ENCODE measurements at regions not wholly inside any gene's neighbourhood (a gene's known extent, or its start where the extent isn't known, plus 50 kb on each side); places are given as distances from the start of the nearest gene placed in this dataset.

DNA sequence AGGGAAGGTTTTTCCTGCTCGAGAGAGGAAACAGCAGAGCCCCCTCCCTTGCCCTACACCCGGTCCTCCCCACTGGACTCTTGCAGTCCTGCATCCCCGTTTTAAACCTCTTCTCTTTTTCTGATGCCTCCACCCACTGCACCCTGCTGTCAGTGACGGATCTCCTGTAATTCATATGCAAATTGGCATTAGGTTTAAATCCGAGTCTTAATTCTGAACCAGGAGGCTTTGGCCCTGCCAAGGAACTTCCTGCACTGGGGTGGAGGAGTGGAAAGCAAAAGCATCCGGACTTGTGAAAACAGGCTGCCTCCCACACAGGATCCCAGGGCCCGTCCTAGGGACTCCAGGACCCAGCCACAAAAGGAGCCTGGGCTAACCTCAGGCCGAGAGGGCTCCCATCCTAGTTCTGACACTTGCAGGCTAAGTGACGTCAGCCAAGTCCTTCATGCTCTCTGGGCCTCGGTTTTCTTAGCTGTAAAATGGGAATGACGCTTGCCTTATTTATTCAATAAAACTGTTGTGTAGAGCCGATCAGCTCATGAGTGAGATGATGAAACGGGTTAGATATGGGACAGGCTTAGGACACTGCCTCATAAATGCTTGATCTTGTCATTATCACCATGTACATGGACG is 613.3 kb downstream of the AJAP1 start:
- no peak overlapping the region for H2AFZ ChIP-seq (ENCODE audit: low read depth, low read length)
- H3K79me2 ChIP-seq (ENCODE audit: insufficient read depth, low read length): no peaks in the 10 kb centered on the region
- H3K9me3 ChIP-seq (ENCODE audit: insufficient read depth, low read length, severe bottlenecking): no peaks in the 10 kb centered on the region
- H3K4me3 ChIP-seq (ENCODE audit: low read depth in 1 of 2, low read length in 2 of 2): no peak overlapping the region
- no peaks in the 10 kb centered on the region for H3K36me3 ChIP-seq (ENCODE audit: insufficient read depth, low read length)
- ATAC-seq (ENCODE audit: insufficient read depth, low read depth) (no peak), DNase-seq (no peak)
- no peak overlapping the region for H3K27ac ChIP-seq (ENCODE audit: low read length)
- no peaks in the 10 kb centered on the region for H4K20me1 ChIP-seq (ENCODE audit: insufficient read depth, low read length)
- H3K27me3 ChIP-seq (ENCODE audit: insufficient read depth, low read length, poor library complexity): no peaks in the 10 kb centered on the region
- TF ChIP-seq EZH2 (IDR thresholded peaks at IDR 0.05; ENCODE audit: borderline replicate concordance, low read depth, low read length, severe bottlenecking): no peak
- TF ChIP-seq, protein P1, sequence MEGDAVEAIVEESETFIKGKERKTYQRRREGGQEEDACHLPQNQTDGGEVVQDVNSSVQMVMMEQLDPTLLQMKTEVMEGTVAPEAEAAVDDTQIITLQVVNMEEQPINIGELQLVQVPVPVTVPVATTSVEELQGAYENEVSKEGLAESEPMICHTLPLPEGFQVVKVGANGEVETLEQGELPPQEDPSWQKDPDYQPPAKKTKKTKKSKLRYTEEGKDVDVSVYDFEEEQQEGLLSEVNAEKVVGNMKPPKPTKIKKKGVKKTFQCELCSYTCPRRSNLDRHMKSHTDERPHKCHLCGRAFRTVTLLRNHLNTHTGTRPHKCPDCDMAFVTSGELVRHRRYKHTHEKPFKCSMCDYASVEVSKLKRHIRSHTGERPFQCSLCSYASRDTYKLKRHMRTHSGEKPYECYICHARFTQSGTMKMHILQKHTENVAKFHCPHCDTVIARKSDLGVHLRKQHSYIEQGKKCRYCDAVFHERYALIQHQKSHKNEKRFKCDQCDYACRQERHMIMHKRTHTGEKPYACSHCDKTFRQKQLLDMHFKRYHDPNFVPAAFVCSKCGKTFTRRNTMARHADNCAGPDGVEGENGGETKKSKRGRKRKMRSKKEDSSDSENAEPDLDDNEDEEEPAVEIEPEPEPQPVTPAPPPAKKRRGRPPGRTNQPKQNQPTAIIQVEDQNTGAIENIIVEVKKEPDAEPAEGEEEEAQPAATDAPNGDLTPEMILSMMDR (IDR thresholded peaks at IDR 0.05; ENCODE audit: borderline replicate concordance, extremely low read depth, low read length, poor library complexity, severe bottlenecking): no peak
- no peaks in the 10 kb centered on the region for H3K4me1 ChIP-seq (ENCODE audit: insufficient read depth, low read length)
- no peak overlapping the region for H3K9ac ChIP-seq (ENCODE audit: low read depth, low read length)
- H3K4me2 ChIP-seq (ENCODE audit: insufficient read depth, low read length): no peak overlapping the region

DNA sequence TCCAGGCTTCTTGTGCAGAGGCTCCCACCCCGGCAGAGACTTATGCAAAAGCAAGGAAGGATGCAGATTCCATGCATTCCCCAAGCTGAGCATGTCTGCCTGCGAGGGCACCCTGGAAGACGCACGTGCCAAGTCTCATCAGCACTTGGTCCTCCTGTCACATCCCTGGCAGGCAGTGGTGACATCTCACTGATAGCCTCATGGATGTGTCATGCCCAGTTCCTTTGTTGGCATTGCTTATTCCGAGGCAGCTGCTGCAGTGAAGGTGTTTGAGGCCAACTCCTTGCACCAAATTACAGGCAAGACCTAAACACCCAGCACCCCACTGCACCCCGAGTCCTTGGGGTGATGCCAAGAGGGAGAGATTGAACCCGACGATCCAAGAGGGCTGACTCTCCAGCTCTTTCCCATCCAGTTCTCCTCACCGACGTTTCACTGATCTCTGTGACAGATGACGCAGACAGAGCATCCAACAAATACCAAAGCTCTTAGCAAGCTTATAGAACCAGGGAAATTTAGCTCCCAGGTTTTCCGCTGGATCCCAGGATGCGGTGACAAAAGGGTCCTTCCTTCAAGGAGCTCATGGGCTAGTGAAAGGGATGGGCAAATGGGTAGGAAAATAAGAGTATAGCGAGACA is 611.1 kb downstream of the AJAP1 start:
- no peak for DNase-seq
- Histone ChIP-seq H3K4me3 (ENCODE audit: low read depth in 1 of 2, low read length in 2 of 2) (no peak overlapping the region), H3K4me2 (ENCODE audit: insufficient read depth, low read length) (no peak overlapping the region), H3K27ac (ENCODE audit: low read length) (no peak overlapping the region), H3K4me1 (ENCODE audit: insufficient read depth, low read length) (no peaks in the 10 kb centered on the region), H3K9me3 (ENCODE audit: insufficient read depth, low read length, severe bottlenecking) (no peaks in the 10 kb centered on the region), H2AFZ (ENCODE audit: low read depth, low read length) (no peak overlapping the region), H3K27me3 (ENCODE audit: insufficient read depth, low read length, poor library complexity) (no peaks in the 10 kb centered on the region), H3K9ac (ENCODE audit: low read depth, low read length) (no peak overlapping the region), H4K20me1 (ENCODE audit: insufficient read depth, low read length) (no peaks in the 10 kb centered on the region), H3K79me2 (ENCODE audit: insufficient read depth, low read length) (no peaks in the 10 kb centered on the region), H3K36me3 (ENCODE audit: insufficient read depth, low read length) (no peaks in the 10 kb centered on the region)
- TF ChIP-seq, protein P1 (IDR thresholded peaks at IDR 0.05; ENCODE audit: borderline replicate concordance, extremely low read depth, low read length, poor library complexity, severe bottlenecking): no peak
- no peak for TF ChIP-seq EZH2 (IDR thresholded peaks at IDR 0.05; ENCODE audit: borderline replicate concordance, low read depth, low read length, severe bottlenecking)
- ATAC-seq (ENCODE audit: insufficient read depth, low read depth): no peak

DNA sequence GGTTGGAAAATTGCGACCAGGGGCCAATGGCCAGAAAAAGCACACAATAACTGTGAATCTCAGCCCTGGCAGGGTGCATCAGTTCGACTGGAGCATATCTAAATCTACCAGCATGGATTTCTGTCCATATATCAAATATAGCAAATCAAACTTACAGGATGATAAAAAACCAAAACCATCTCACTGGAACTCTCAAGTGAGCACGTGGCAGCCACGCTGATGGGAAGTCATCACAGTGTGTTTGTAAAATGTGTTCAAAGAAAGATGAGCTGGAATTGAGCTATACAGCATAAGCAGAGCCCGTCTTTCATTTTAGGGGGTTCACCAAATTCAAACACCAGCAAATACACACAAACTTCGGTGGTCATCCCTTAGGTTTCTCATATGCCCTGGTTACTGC is 610.1 kb downstream of the AJAP1 start:
- Histone ChIP-seq H3K4me3 (ENCODE audit: low read depth in 1 of 2, low read length in 2 of 2) (no peak overlapping the region), H4K20me1 (ENCODE audit: insufficient read depth, low read length) (no peaks in the 10 kb centered on the region), H3K4me1 (ENCODE audit: insufficient read depth, low read length) (no peaks in the 10 kb centered on the region), H3K79me2 (ENCODE audit: insufficient read depth, low read length) (no peaks in the 10 kb centered on the region), H3K9me3 (ENCODE audit: insufficient read depth, low read length, severe bottlenecking) (peaks cover 2% of the 10 kb centered on the region), H3K4me2 (ENCODE audit: insufficient read depth, low read length) (no peak overlapping the region), H3K9ac (ENCODE audit: low read depth, low read length) (no peak overlapping the region), H2AFZ (ENCODE audit: low read depth, low read length) (no peak overlapping the region), H3K27me3 (ENCODE audit: insufficient read depth, low read length, poor library complexity) (no peaks in the 10 kb centered on the region), H3K36me3 (ENCODE audit: insufficient read depth, low read length) (no peaks in the 10 kb centered on the region), H3K27ac (ENCODE audit: low read length) (no peak overlapping the region)
- TF ChIP-seq EZH2 (IDR thresholded peaks at IDR 0.05; ENCODE audit: borderline replicate concordance, low read depth, low read length, severe bottlenecking): no peak
- TF ChIP-seq, protein P1 (IDR thresholded peaks at IDR 0.05; ENCODE audit: borderline replicate concordance, extremely low read depth, low read length, poor library complexity, severe bottlenecking): no peak
- no peak for DNase-seq
- ATAC-seq (ENCODE audit: insufficient read depth, low read depth): no peak
